GM19351 (cell line): ENCODE measurements at regions not wholly inside any gene's neighbourhood (a gene's known extent, or its start where the extent isn't known, plus 50 kb on each side); places are given as distances from the start of the nearest gene placed in this dataset.
A peak's percentile ranks its signal among the peaks of the same experiment; 100 is the strongest.
"Not testable (repeated sequence)": the region's sequence is repeated elsewhere in the genome, so short reads cannot be mapped to it uniquely, and the experiment has no call there.

ENCODE experiments used
- ATAC-seq: cut with Tn5 transposase; IDR thresholded peaks from one replicate; pipeline ENCODE4 v1.9.1; 2021; ENCODE audit warnings: mild to moderate bottlenecking, moderate library complexity; ENCODE audit not compliant: unreplicated experiment

GRCh38 chr2:199216253-199216652, 241.5 kb downstream of the SATB2 start:
- ATAC-seq, result peak; percentile 86

GRCh38 chr2:199207011-199207410, 250.7 kb downstream of the SATB2 start:
- ATAC-seq, result no peak

- ATAC-seq, result no peak
These were observed 251.2 kb downstream of the SATB2 start for GRCh38 chr2:199206536-199206935.

GRCh38 chr2:199202964-199203363, 254.8 kb downstream of the SATB2 start:
- ATAC-seq, result no peak

- ATAC-seq, result no peak
These were observed 256.2 kb downstream of the SATB2 start for GRCh38 chr2:199201539-199201938.

- ATAC-seq, result no peak
These were observed 257.9 kb downstream of the SATB2 start for GRCh38 chr2:199199797-199200196.

- no peak for ATAC-seq
These were observed 260.3 kb downstream of the SATB2 start for GRCh38 chr2:199197448-199197847.

GRCh38 chr2:199196686-199197085, 261.1 kb downstream of the SATB2 start:
- no peak for ATAC-seq

- no peak for ATAC-seq
These were observed 261.7 kb downstream of the SATB2 start for GRCh38 chr2:199195927-199196502.

GRCh38 chr2:199191461-199191860, 266.3 kb downstream of the SATB2 start:
- no peak for ATAC-seq

- no peak for ATAC-seq
These were observed 268.5 kb downstream of the SATB2 start for GRCh38 chr2:199189229-199189628.

- no peak for ATAC-seq
These were observed 271.4 kb downstream of the SATB2 start for GRCh38 chr2:199186301-199186751.

- not testable (repeated sequence) for ATAC-seq
These were observed 272.6 kb downstream of the SATB2 start for GRCh38 chr2:199185174-199185573.

- ATAC-seq, result no peak
These were observed 293.9 kb downstream of the SATB2 start for GRCh38 chr2:199163613-199164458.

GRCh38 chr2:199160677-199161465, 296.9 kb downstream of the SATB2 start:
- no peak for ATAC-seq

- no peak for ATAC-seq
These were observed 297.7 kb downstream of the SATB2 start for GRCh38 chr2:199160081-199160480.

- no peak for ATAC-seq
These were observed 309.5 kb downstream of the SATB2 start for GRCh38 chr2:199148076-199148845.

- no peak for ATAC-seq
These were observed 310.5 kb downstream of the SATB2 start for GRCh38 chr2:199147216-199147615.

GRCh38 chr2:199144546-199144945, 313.2 kb downstream of the SATB2 start:
- no peak for ATAC-seq

- ATAC-seq, result no peak
These were observed 313.7 kb downstream of the SATB2 start for GRCh38 chr2:199144036-199144435.

- no peak for ATAC-seq
These were observed 321.1 kb downstream of the SATB2 start for GRCh38 chr2:199136681-199137080.
